ENCODE measurements at regions not wholly inside any gene's neighbourhood (a gene's known extent, or its start where the extent isn't known, plus 50 kb on each side); places are given as distances from the start of the nearest gene placed in this dataset.

GRCh38 chr14:40312296-40312695 lies 880.1 kb upstream of the FBXO33 start:
- DNase-seq (ENCODE audit: low spot score) = no peak
- in situ Hi-C loops (cut with MboI; ENCODE audit: low sequenced_read_pairs, unreplicated experiment) = no loop called here
- no peak for TF ChIP-seq CTCF (IDR thresholded peaks at IDR 0.05; ENCODE audit: borderline replicate concordance, control extremely low read depth, extremely low read depth, insufficient read depth, missing control alignments)

- DNase-seq (ENCODE audit: low spot score) = no peak
- in situ Hi-C loops (cut with MboI; ENCODE audit: low sequenced_read_pairs, unreplicated experiment) = no loop called here
- no peak for TF ChIP-seq CTCF (IDR thresholded peaks at IDR 0.05; ENCODE audit: borderline replicate concordance, control extremely low read depth, extremely low read depth, insufficient read depth, missing control alignments)
Measured at GRCh38 chr14:40309124-40309523, 876.9 kb upstream of the FBXO33 start.

GRCh38 chr14:40308240-40308639 lies 876.0 kb upstream of the FBXO33 start:
- in situ Hi-C loops (cut with MboI; ENCODE audit: low sequenced_read_pairs, unreplicated experiment) = no loop called here
- DNase-seq (ENCODE audit: low spot score) = no peak
- no peak for TF ChIP-seq CTCF (IDR thresholded peaks at IDR 0.05; ENCODE audit: borderline replicate concordance, control extremely low read depth, extremely low read depth, insufficient read depth, missing control alignments)

GRCh38 chr14:40296821-40297220 lies 864.6 kb upstream of the FBXO33 start:
- in situ Hi-C loops (cut with MboI; ENCODE audit: low sequenced_read_pairs, unreplicated experiment) = no loop called here

GRCh38 chr14:40292664-40293063 lies 860.4 kb upstream of the FBXO33 start:
- in situ Hi-C loops (cut with MboI; ENCODE audit: low sequenced_read_pairs, unreplicated experiment) = no loop called here
- no peak for DNase-seq (ENCODE audit: low spot score)

More at GRCh38 chr14:40296821-40297220, 864.6 kb upstream of the FBXO33 start:
- DNase-seq (ENCODE audit: low spot score) = no peak
- no peak for TF ChIP-seq CTCF (IDR thresholded peaks at IDR 0.05; ENCODE audit: borderline replicate concordance, control extremely low read depth, extremely low read depth, insufficient read depth, missing control alignments)

GRCh38 chr14:40282196-40282595 lies 850.0 kb upstream of the FBXO33 start:
- DNase-seq (ENCODE audit: low spot score) = no peak
- no peak for TF ChIP-seq CTCF (IDR thresholded peaks at IDR 0.05; ENCODE audit: borderline replicate concordance, control extremely low read depth, extremely low read depth, insufficient read depth, missing control alignments)
- in situ Hi-C loops (cut with MboI; ENCODE audit: low sequenced_read_pairs, unreplicated experiment) = no loop called here

More at GRCh38 chr14:40292664-40293063, 860.4 kb upstream of the FBXO33 start:
- no peak for TF ChIP-seq CTCF (IDR thresholded peaks at IDR 0.05; ENCODE audit: borderline replicate concordance, control extremely low read depth, extremely low read depth, insufficient read depth, missing control alignments)

GRCh38 chr14:40280652-40281051 lies 848.4 kb upstream of the FBXO33 start:
- no peak for TF ChIP-seq CTCF (IDR thresholded peaks at IDR 0.05; ENCODE audit: borderline replicate concordance, control extremely low read depth, extremely low read depth, insufficient read depth, missing control alignments)
- no peak for DNase-seq (ENCODE audit: low spot score)
- in situ Hi-C loops (cut with MboI; ENCODE audit: low sequenced_read_pairs, unreplicated experiment) = no loop called here

All from GM13976 (cell line).